ENCODE measurements at regions not wholly inside any gene's neighbourhood (a gene's known extent, or its start where the extent isn't known, plus 50 kb on each side); places are given as distances from the start of the nearest gene placed in this dataset.

DNA sequence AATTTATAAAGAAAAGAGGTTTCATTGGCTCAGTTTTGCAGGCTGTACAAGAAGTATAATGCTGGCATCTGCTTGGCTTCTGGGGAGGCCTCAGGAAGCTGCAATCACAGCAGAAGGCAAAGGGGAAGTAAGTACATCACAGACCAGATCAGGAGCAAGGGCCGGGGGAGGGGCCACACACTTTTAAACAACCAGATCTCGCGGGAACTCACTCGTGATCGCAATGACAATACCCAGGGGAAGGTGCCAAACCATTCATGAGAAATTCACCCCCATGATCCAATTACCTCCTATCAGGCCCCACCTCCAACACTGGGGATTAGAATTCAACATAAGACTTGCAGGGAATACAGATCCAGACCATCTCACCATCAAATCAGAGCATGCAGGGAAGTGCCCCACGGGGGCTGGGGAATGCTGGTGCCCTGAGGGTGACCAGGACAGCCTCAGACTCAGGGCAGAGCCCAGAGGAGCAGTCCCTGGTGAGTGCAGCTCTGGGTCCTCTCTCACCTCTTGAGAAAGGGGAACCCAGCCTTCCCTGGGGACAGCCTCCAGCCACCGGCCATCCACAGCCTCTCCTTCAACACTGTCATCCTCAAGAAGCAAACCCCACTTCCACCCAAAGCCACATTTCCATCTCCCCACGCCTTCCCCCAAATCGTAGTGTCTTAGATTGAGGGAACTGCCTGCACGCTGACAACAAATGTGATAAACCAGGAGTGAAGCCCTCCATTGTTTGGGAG is 80.7 kb downstream of the ANKRD60 start:
- Histone ChIP-seq H3K9me3 (ENCODE audit: low read depth, low read length, poor library complexity, severe bottlenecking) (no peaks in the 10 kb centered on the region), H3K27ac (ENCODE audit: low read depth, low read length, poor library complexity, severe bottlenecking) (no peak overlapping the region), H3K27me3 (replicated peaks; ENCODE audit: insufficient read depth, low read depth, low read length, poor library complexity) (peaks cover 3% of the 10 kb centered on the region), H3K36me3 (ENCODE audit: insufficient read depth, low read length, poor library complexity, severe bottlenecking) (no peaks in the 10 kb centered on the region), H3K4me3 (ENCODE audit: low read depth, low read length, poor library complexity, severe bottlenecking) (no peak overlapping the region), H3K4me1 (ENCODE audit: insufficient read depth, low read length, poor library complexity, severe bottlenecking) (no peaks in the 10 kb centered on the region)
- intact Hi-C loops (cut with micrococcal nuclease; ENCODE audit: unreplicated experiment), result no loop called here
- ChIA-PET POLR2A (ENCODE audit: low non-redundant PET) (no interaction called here), CTCF (no interaction called here)
- no peak for DNase-seq (ENCODE audit: low spot score)
- BruUV-seq (replicated peaks), result no TSS peak
- no peak for TF ChIP-seq EZH2 (IDR thresholded peaks at IDR 0.05; ENCODE audit: borderline replicate concordance, low read depth, low read length, poor library complexity, severe bottlenecking)
- TF ChIP-seq, protein P1, sequence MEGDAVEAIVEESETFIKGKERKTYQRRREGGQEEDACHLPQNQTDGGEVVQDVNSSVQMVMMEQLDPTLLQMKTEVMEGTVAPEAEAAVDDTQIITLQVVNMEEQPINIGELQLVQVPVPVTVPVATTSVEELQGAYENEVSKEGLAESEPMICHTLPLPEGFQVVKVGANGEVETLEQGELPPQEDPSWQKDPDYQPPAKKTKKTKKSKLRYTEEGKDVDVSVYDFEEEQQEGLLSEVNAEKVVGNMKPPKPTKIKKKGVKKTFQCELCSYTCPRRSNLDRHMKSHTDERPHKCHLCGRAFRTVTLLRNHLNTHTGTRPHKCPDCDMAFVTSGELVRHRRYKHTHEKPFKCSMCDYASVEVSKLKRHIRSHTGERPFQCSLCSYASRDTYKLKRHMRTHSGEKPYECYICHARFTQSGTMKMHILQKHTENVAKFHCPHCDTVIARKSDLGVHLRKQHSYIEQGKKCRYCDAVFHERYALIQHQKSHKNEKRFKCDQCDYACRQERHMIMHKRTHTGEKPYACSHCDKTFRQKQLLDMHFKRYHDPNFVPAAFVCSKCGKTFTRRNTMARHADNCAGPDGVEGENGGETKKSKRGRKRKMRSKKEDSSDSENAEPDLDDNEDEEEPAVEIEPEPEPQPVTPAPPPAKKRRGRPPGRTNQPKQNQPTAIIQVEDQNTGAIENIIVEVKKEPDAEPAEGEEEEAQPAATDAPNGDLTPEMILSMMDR (conservative IDR thresholded peaks at IDR 0.05; ENCODE audit: low read depth, low read length), result no peak

DNA sequence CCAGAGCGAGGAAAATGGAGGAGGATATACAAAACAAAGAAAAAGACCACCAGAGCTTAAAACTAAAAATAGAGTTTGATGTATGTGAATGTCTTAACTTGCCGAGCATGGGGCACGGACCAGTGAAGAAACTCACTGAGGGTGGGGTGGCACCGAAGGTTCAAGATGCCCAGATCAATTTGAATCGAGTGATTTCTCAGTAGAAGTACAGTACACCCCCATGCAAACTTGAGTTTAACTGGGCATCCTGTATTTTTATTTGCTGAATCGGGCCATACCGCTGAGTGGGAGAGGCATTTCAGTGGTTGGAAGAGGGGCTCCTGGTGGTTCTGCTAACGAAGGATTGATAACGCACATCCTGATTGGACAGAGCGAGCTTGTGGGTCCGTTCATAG is 81.7 kb downstream of the ANKRD60 start:
- H3K9me3 ChIP-seq (ENCODE audit: low read depth, low read length, poor library complexity, severe bottlenecking), result no peaks in the 10 kb centered on the region
- H3K4me3 ChIP-seq (ENCODE audit: low read depth, low read length, poor library complexity, severe bottlenecking), result no peak overlapping the region
- ChIA-PET POLR2A (ENCODE audit: low non-redundant PET) (no interaction called here), CTCF (no interaction called here)
- intact Hi-C loops (cut with micrococcal nuclease; ENCODE audit: unreplicated experiment), result no loop called here
- H3K4me1 ChIP-seq (ENCODE audit: insufficient read depth, low read length, poor library complexity, severe bottlenecking), result no peaks in the 10 kb centered on the region
- TF ChIP-seq, protein P1 (conservative IDR thresholded peaks at IDR 0.05; ENCODE audit: low read depth, low read length), result no peak
- no peak for TF ChIP-seq EZH2 (IDR thresholded peaks at IDR 0.05; ENCODE audit: borderline replicate concordance, low read depth, low read length, poor library complexity, severe bottlenecking)
- DNase-seq (ENCODE audit: low spot score), result no peak
- no TSS peak for BruUV-seq (replicated peaks)
- H3K36me3 ChIP-seq (ENCODE audit: insufficient read depth, low read length, poor library complexity, severe bottlenecking), result no peaks in the 10 kb centered on the region
- H3K27me3 ChIP-seq (replicated peaks; ENCODE audit: insufficient read depth, low read depth, low read length, poor library complexity), result peaks cover 3% of the 10 kb centered on the region
- H3K27ac ChIP-seq (ENCODE audit: low read depth, low read length, poor library complexity, severe bottlenecking), result no peak overlapping the region

DNA sequence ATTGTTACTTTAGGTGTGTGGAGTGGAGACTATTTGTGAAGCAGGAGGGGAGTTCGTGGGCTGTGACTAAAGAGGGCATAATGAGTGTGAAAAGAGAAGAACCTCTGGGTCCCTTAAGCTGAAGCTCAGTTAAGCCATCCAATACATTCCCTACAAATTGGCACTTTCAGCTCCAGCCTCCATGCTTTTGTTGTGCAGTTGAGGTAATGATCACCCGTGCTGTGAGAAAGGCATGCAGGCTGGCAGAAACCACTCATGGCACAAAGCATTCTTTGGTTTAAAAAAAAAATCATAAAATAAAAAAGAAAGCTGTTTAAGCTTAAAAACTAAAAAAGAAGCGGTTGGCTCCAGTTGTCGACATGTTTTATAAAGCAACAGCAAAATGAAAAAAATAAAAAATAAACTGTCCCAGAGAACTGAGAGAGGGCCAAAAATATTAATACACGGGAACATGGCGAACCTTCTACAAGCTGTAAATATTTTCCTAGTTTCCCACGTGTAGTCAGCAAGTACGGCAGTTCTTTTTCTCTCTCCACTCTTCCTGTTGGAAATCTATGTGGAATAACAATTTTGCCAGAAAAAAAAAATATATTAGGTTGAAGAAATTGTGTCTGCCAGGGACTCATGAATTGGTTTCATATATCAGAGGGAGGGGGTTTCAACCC is 82.2 kb downstream of the ANKRD60 start:
- no peak for TF ChIP-seq EZH2 (IDR thresholded peaks at IDR 0.05; ENCODE audit: borderline replicate concordance, low read depth, low read length, poor library complexity, severe bottlenecking)
- TF ChIP-seq, protein P1 (conservative IDR thresholded peaks at IDR 0.05; ENCODE audit: low read depth, low read length), result no peak
- H3K4me3 ChIP-seq (ENCODE audit: low read depth, low read length, poor library complexity, severe bottlenecking), result no peak overlapping the region

More for the DNA sequence above, 82.2 kb downstream of the ANKRD60 start:
- ChIA-PET CTCF (no interaction called here), POLR2A (ENCODE audit: low non-redundant PET) (interaction anchor here (0.5 to 0.6 kb wide), 2 partner anchors 10 to 15 kb away, joined by 3 to 4 read pairs; no protein-coding TSS in a partner anchor)
- Histone ChIP-seq H3K27me3 (replicated peaks; ENCODE audit: insufficient read depth, low read depth, low read length, poor library complexity) (peaks cover 3% of the 10 kb centered on the region), H3K36me3 (ENCODE audit: insufficient read depth, low read length, poor library complexity, severe bottlenecking) (no peaks in the 10 kb centered on the region), H3K27ac (ENCODE audit: low read depth, low read length, poor library complexity, severe bottlenecking) (no peak overlapping the region), H3K9me3 (ENCODE audit: low read depth, low read length, poor library complexity, severe bottlenecking) (no peaks in the 10 kb centered on the region), H3K4me1 (ENCODE audit: insufficient read depth, low read length, poor library complexity, severe bottlenecking) (no peaks in the 10 kb centered on the region)
- no TSS peak for BruUV-seq (replicated peaks)
- intact Hi-C loops (cut with micrococcal nuclease; ENCODE audit: unreplicated experiment), result no loop called here
- no peak for DNase-seq (ENCODE audit: low spot score)
